Smooth muscle cell (in vitro differentiated cells): ENCODE measurements at regions not wholly inside any gene's neighbourhood (a gene's known extent, or its start where the extent isn't known, plus 50 kb on each side); places are given as distances from the start of the nearest gene placed in this dataset.

Experiments
- DNase-seq: peaks from one replicate; lab custom pipeline; 2025; ENCODE audit not compliant: unreplicated experiment; lab: John Stamatoyannopoulos, UW
- H2AFZ ChIP-seq: fragments of 200-600 bp; sonication (generic); 2 replicates; pipeline ENCODE4 v1.6.0; 2016; ENCODE audit warnings: antibody characterized with exemption, low read depth, mild to moderate bottlenecking
- H3F3A ChIP-seq: fragments of 200-600 bp; sonication (generic); 2 replicates; pipeline ENCODE4 v1.6.0; 2017; ENCODE audit warnings: antibody characterized with exemption, low read depth
- H3K27ac ChIP-seq: fragments of 200-600 bp; sonication (generic); 2 replicates; pipeline ENCODE4 v1.5.1; 2016; ENCODE audit warnings: low read depth, mild to moderate bottlenecking
- H3K27me3 ChIP-seq: fragments of 200-600 bp; sonication (generic); 2 replicates; pipeline ENCODE4 v1.6.1; 2016; ENCODE audit warnings: low read depth, mild to moderate bottlenecking
- H3K36me3 ChIP-seq: fragments of 200-600 bp; sonication (generic); 2 replicates; pipeline ENCODE4 v1.5.1; 2016; ENCODE audit warnings: low read depth
- H3K4me1 ChIP-seq: fragments of 200-600 bp; sonication (generic); 2 replicates; pipeline ENCODE4 v1.5.1; 2016; ENCODE audit warnings: low read depth
- H3K4me2 ChIP-seq: fragments of 200-600 bp; sonication (generic); 2 replicates; pipeline ENCODE4 v1.6.0; 2016; ENCODE audit warnings: mild to moderate bottlenecking
- H3K4me3 ChIP-seq: fragments of 200-600 bp; sonication (generic); 2 replicates; pipeline ENCODE4 v1.5.1; 2016; ENCODE audit warnings: mild to moderate bottlenecking
- H3K79me2 ChIP-seq: fragments of 200-600 bp; sonication (generic); 2 replicates; pipeline ENCODE4 v1.6.0; 2016; ENCODE audit warnings: low read depth, mild to moderate bottlenecking
- H3K9ac ChIP-seq: fragments of 200-600 bp; sonication (generic); 2 replicates; pipeline ENCODE4 v1.6.0; 2016; ENCODE audit warnings: low read depth
- H3K9me3 ChIP-seq: fragments of 200-600 bp; sonication (generic); replicated peaks from 2 replicates; pipeline ENCODE4 v1.5.1; 2016; ENCODE audit warnings: low read depth
- H4K20me1 ChIP-seq: fragments of 200-600 bp; sonication (generic); 2 replicates; pipeline ENCODE4 v1.6.0; 2016; ENCODE audit warnings: low read depth
- WGBS: methylation state at CpG from one replicate; pipeline ENCODE4 v1.1.7; 2016; ENCODE audit warnings: low lambda C conversion rate; 5-methylcytosine and 5-hydroxymethylcytosine counted together
- TF ChIP-seq, protein P1 (sequence below): fragments of 200-600 bp; sonication (generic); IDR thresholded peaks from 2 replicates; pipeline ENCODE4 v1.5.1; 2017; ENCODE audit warnings: borderline replicate concordance, mild to moderate bottlenecking, antibody characterized with exemption; ENCODE audit not compliant: insufficient read depth, poor library complexity, severe bottlenecking

DNA sequence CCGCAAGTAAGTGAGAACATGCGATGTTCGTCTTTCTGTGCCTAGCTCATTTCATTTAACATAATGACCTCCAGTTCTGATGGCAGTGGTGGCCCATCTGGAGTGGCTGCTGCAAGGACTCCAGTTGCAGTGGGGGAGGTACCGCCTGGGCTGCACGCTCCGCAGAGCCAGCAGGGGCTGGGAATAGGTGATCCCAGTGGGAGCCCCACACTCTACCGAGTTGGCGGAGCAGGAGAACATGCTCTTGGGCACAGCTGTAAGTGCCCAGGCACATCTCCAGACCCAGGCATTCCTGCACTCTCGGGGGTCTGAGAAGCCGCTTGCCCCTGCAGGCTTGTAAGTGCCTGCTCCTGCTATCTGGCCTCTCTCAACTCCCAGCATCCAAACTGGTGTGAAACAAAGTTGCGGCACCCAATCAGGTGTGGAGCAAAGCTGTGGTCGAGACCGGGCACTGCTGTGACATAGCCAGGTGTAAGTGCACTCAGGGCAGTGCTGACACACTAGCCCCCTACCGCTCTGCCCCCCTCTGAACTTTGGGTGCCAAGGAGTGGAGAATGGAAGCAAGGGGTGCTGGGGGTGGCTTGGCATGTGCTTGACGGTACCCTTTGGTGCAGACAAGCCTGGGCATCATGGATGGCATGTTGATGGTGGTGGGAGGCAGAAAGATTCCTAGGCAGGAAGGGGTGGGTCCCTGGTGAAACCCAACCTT, 130.2 kb downstream of the HTR1B start:
- Histone ChIP-seq H3K9me3 (no peaks in the 10 kb centered on the region), H3K4me2 (no peak overlapping the region), H3K4me3 (no peak overlapping the region), H4K20me1 (no peaks in the 10 kb centered on the region), H3K79me2 (no peaks in the 10 kb centered on the region), H3K4me1 (no peaks in the 10 kb centered on the region), H3K27ac (no peak overlapping the region), H2AFZ (no peak overlapping the region), H3K36me3 (no peaks in the 10 kb centered on the region), H3K27me3 (no peaks in the 10 kb centered on the region), H3F3A (no peaks in the 10 kb centered on the region), H3K9ac (no peak overlapping the region)
- DNase-seq = no peak
- WGBS = 94% methylated on average over 15 of the region's 15 CpGs
- TF ChIP-seq, protein P1, sequence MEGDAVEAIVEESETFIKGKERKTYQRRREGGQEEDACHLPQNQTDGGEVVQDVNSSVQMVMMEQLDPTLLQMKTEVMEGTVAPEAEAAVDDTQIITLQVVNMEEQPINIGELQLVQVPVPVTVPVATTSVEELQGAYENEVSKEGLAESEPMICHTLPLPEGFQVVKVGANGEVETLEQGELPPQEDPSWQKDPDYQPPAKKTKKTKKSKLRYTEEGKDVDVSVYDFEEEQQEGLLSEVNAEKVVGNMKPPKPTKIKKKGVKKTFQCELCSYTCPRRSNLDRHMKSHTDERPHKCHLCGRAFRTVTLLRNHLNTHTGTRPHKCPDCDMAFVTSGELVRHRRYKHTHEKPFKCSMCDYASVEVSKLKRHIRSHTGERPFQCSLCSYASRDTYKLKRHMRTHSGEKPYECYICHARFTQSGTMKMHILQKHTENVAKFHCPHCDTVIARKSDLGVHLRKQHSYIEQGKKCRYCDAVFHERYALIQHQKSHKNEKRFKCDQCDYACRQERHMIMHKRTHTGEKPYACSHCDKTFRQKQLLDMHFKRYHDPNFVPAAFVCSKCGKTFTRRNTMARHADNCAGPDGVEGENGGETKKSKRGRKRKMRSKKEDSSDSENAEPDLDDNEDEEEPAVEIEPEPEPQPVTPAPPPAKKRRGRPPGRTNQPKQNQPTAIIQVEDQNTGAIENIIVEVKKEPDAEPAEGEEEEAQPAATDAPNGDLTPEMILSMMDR = no peak

DNA sequence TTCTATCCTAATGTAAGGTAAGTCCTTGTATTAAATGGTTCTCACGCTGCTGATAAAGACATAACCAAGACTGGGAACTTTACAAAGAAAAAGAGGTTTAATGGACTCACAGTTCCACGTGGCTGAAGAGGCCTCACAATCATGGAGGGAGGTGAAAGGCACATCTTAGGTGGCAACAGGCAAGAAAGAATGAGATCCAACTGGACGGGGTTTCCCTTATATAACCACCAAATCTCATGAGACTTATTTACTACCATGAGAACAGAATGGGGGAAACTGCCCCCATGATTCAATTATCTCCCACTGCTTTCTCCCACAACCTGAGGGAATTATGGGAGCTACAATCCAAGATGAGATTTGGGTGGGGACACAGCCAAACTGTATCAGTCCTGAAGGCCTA, 136.6 kb downstream of the HTR1B start:
- H3K9ac ChIP-seq = no peak overlapping the region
- H3K4me3 ChIP-seq = no peak overlapping the region
- no peak for DNase-seq
- H3K27me3 ChIP-seq = no peaks in the 10 kb centered on the region
- TF ChIP-seq, protein P1 = no peak
- no peaks in the 10 kb centered on the region for H3K9me3 ChIP-seq
- H3F3A ChIP-seq = no peaks in the 10 kb centered on the region
- 96% methylated on average over 3 of the region's 3 CpGs for WGBS
- H2AFZ ChIP-seq = no peak overlapping the region
- no peak overlapping the region for H3K4me2 ChIP-seq
- no peaks in the 10 kb centered on the region for H4K20me1 ChIP-seq
- no peak overlapping the region for H3K27ac ChIP-seq
- no peaks in the 10 kb centered on the region for H3K36me3 ChIP-seq
- no peaks in the 10 kb centered on the region for H3K4me1 ChIP-seq
- no peaks in the 10 kb centered on the region for H3K79me2 ChIP-seq

DNA sequence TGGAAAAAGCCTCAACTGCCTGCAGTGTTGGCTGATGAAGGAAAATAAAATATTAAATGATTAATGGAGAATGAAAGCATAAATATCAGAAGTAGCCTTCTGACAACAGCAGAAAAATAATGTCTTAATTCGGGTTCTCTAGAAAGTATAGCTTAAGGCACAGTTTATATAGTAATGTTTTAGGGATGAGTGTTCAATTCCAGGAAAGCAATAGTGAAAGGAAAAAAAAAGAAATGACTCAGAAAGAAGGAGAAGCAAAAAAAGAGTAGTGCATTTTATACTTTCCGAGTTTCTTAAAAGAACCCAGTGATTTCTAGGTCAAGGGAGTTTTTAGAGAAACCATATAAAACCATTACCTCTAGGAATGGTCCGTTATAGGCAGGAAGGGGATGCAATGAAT, 137.3 kb downstream of the HTR1B start:
- Histone ChIP-seq H3K36me3 (no peaks in the 10 kb centered on the region), H3K27ac (no peak overlapping the region), H4K20me1 (no peaks in the 10 kb centered on the region), H3K9ac (no peak overlapping the region), H3K4me2 (no peak overlapping the region), H3K79me2 (no peaks in the 10 kb centered on the region), H3K27me3 (no peaks in the 10 kb centered on the region), H3F3A (no peaks in the 10 kb centered on the region), H3K9me3 (no peaks in the 10 kb centered on the region), H2AFZ (no peak overlapping the region), H3K4me3 (no peak overlapping the region), H3K4me1 (no peaks in the 10 kb centered on the region)
- whole genome bisulfite sequencing = 90% methylated on average over 3 of the region's 3 CpGs
- TF ChIP-seq, protein P1 = no peak
- DNase-seq = no peak

DNA sequence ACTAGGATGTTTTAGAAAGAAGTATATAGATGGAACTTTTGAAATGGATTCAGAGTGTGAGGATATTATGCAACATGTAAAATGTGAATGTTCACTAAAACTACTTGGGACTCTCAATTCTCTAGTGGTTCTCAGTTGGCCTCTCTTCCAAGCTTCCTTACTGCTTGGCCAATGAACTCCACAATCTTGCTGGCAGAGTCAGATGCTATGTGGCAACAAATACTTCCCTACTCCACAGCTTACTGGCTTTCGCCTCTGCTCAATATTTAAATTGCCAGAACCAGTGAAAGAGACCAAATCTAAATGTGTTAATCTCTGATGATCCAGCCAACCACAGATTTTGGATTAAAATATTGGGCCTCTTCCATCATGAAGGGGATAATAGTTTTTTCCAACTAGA, 138.4 kb downstream of the HTR1B start:
- H3K27me3 ChIP-seq = no peaks in the 10 kb centered on the region
- no peaks in the 10 kb centered on the region for H3K9me3 ChIP-seq
- TF ChIP-seq, protein P1 = no peak
- H3K79me2 ChIP-seq = no peaks in the 10 kb centered on the region
- H3K4me3 ChIP-seq = no peak overlapping the region
- H2AFZ ChIP-seq = no peak overlapping the region
- no peaks in the 10 kb centered on the region for H3F3A ChIP-seq
- H3K9ac ChIP-seq = no peak overlapping the region
- DNase-seq = no peak
- H4K20me1 ChIP-seq = no peaks in the 10 kb centered on the region
- H3K4me2 ChIP-seq = no peak overlapping the region
- WGBS = 96% methylated on average over 1 of the region's 1 CpG
- H3K36me3 ChIP-seq = no peaks in the 10 kb centered on the region
- H3K4me1 ChIP-seq = no peaks in the 10 kb centered on the region
- no peak overlapping the region for H3K27ac ChIP-seq
